ENCODE measurements at regions not wholly inside any gene's neighbourhood (a gene's known extent, or its start where the extent isn't known, plus 50 kb on each side); places are given as distances from the start of the nearest gene placed in this dataset.

- TF ChIP-seq EZH2 (IDR thresholded peaks at IDR 0.05; ENCODE audit: low read depth, unreplicated experiment) (no peak), POLR2AphosphoS5 (IDR thresholded peaks at IDR 0.05; ENCODE audit: low read depth) (no peak), EZH2phosphoT487 (IDR thresholded peaks at IDR 0.05; ENCODE audit: unreplicated experiment) (no peak), REST (IDR thresholded peaks at IDR 0.05; ENCODE audit: unreplicated experiment) (no peak), CREB1 (CRISPR knock-in tag; IDR thresholded peaks at IDR 0.05; ENCODE audit: low read depth) (no peak), JUNB (IDR thresholded peaks at IDR 0.05; ENCODE audit: unreplicated experiment) (no peak), STAT1 (IDR thresholded peaks at IDR 0.05; ENCODE audit: unreplicated experiment) (no peak), NANOG (IDR thresholded peaks at IDR 0.05; ENCODE audit: borderline replicate concordance) (no peak), ETS1 (IDR thresholded peaks at IDR 0.05) (no peak), ZNF114 (CRISPR knock-in tag; IDR thresholded peaks at IDR 0.05) (no peak), ZNF331 (CRISPR knock-in tag; IDR thresholded peaks at IDR 0.05; ENCODE audit: low read depth) (no peak)
- TF ChIP-seq, protein P1, sequence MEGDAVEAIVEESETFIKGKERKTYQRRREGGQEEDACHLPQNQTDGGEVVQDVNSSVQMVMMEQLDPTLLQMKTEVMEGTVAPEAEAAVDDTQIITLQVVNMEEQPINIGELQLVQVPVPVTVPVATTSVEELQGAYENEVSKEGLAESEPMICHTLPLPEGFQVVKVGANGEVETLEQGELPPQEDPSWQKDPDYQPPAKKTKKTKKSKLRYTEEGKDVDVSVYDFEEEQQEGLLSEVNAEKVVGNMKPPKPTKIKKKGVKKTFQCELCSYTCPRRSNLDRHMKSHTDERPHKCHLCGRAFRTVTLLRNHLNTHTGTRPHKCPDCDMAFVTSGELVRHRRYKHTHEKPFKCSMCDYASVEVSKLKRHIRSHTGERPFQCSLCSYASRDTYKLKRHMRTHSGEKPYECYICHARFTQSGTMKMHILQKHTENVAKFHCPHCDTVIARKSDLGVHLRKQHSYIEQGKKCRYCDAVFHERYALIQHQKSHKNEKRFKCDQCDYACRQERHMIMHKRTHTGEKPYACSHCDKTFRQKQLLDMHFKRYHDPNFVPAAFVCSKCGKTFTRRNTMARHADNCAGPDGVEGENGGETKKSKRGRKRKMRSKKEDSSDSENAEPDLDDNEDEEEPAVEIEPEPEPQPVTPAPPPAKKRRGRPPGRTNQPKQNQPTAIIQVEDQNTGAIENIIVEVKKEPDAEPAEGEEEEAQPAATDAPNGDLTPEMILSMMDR (conservative IDR thresholded peaks at IDR 0.05; ENCODE audit: low read depth in 2 of 2): no peak
- TF ChIP-seq, protein P2, sequence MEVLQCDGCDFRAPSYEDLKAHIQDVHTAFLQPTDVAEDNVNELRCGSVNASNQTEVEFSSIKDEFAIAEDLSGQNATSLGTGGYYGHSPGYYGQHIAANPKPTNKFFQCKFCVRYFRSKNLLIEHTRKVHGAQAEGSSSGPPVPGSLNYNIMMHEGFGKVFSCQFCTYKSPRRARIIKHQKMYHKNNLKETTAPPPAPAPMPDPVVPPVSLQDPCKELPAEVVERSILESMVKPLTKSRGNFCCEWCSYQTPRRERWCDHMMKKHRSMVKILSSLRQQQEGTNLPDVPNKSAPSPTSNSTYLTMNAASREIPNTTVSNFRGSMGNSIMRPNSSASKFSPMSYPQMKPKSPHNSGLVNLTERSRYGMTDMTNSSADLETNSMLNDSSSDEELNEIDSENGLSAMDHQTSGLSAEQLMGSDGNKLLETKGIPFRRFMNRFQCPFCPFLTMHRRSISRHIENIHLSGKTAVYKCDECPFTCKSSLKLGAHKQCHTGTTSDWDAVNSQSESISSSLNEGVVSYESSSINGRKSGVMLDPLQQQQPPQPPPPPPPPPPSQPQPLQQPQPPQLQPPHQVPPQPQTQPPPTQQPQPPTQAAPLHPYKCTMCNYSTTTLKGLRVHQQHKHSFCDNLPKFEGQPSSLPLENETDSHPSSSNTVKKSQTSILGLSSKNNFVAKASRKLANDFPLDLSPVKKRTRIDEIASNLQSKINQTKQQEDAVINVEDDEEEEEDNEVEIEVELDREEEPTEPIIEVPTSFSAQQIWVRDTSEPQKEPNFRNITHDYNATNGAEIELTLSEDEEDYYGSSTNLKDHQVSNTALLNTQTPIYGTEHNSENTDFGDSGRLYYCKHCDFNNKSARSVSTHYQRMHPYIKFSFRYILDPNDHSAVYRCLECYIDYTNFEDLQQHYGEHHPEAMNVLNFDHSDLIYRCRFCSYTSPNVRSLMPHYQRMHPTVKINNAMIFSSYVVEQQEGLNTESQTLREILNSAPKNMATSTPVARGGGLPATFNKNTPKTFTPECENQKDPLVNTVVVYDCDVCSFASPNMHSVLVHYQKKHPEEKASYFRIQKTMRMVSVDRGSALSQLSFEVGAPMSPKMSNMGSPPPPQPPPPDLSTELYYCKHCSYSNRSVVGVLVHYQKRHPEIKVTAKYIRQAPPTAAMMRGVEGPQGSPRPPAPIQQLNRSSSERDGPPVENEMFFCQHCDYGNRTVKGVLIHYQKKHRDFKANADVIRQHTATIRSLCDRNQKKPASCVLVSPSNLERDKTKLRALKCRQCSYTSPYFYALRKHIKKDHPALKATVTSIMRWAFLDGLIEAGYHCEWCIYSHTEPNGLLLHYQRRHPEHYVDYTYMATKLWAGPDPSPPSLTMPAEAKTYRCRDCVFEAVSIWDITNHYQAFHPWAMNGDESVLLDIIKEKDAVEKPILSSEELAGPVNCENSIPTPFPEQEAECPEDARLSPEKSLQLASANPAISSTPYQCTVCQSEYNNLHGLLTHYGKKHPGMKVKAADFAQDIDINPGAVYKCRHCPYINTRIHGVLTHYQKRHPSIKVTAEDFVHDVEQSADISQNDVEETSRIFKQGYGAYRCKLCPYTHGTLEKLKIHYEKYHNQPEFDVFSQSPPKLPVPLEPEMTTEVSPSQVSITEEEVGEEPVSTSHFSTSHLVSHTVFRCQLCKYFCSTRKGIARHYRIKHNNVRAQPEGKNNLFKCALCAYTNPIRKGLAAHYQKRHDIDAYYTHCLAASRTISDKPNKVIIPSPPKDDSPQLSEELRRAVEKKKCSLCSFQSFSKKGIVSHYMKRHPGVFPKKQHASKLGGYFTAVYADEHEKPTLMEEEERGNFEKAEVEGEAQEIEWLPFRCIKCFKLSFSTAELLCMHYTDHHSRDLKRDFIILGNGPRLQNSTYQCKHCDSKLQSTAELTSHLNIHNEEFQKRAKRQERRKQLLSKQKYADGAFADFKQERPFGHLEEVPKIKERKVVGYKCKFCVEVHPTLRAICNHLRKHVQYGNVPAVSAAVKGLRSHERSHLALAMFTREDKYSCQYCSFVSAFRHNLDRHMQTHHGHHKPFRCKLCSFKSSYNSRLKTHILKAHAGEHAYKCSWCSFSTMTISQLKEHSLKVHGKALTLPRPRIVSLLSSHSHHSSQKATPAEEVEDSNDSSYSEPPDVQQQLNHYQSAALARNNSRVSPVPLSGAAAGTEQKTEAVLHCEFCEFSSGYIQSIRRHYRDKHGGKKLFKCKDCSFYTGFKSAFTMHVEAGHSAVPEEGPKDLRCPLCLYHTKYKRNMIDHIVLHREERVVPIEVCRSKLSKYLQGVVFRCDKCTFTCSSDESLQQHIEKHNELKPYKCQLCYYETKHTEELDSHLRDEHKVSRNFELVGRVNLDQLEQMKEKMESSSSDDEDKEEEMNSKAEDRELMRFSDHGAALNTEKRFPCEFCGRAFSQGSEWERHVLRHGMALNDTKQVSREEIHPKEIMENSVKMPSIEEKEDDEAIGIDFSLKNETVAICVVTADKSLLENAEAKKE (CRISPR knock-in tag; IDR thresholded peaks at IDR 0.05): no peak
Measured at GRCh38 chr6:74742793-74743508, 462.9 kb downstream of the COL12A1 start.

All from GM23338 (cell line).